ENCODE measurements at regions not wholly inside any gene's neighbourhood (a gene's known extent, or its start where the extent isn't known, plus 50 kb on each side); places are given as distances from the start of the nearest gene placed in this dataset.

GRCh38 chr17:72424505-72425117, 303.8 kb downstream of the SOX9 start:
- no peaks in the 10 kb centered on the region for H3K4me1 Mint-ChIP-seq (ENCODE audit: unreplicated experiment)
- no peak overlapping the region for H3K4me3 Mint-ChIP-seq (ENCODE audit: unreplicated experiment)
- H3K27ac Mint-ChIP-seq (ENCODE audit: unreplicated experiment), result no peak overlapping the region

GRCh38 chr17:72425133-72425793, 304.4 kb downstream of the SOX9 start:
- no peak overlapping the region for H3K27ac Mint-ChIP-seq (ENCODE audit: unreplicated experiment)
- H3K4me3 Mint-ChIP-seq (ENCODE audit: unreplicated experiment), result no peak overlapping the region

More at GRCh38 chr17:72424505-72425117, 303.8 kb downstream of the SOX9 start:
- Mint-ChIP-seq H3K27me3 (ENCODE audit: unreplicated experiment) (peaks cover 2% of the 10 kb centered on the region), H3K36me3 (ENCODE audit: low read depth, unreplicated experiment) (no peaks in the 10 kb centered on the region), H3K9me3 (ENCODE audit: unreplicated experiment) (no peaks in the 10 kb centered on the region)
- TF ChIP-seq CTCF (IDR thresholded peaks at IDR 0.05; ENCODE audit: unreplicated experiment), result no peak
- no peak for DNase-seq (ENCODE audit: low spot score)

GRCh38 chr17:72425794-72426168, 305.0 kb downstream of the SOX9 start:
- H3K27me3 Mint-ChIP-seq (ENCODE audit: unreplicated experiment), result peaks cover 2% of the 10 kb centered on the region
- TF ChIP-seq CTCF (IDR thresholded peaks at IDR 0.05; ENCODE audit: unreplicated experiment), result no peak
- no peaks in the 10 kb centered on the region for H3K4me1 Mint-ChIP-seq (ENCODE audit: unreplicated experiment)
- H3K36me3 Mint-ChIP-seq (ENCODE audit: low read depth, unreplicated experiment), result no peaks in the 10 kb centered on the region
- no peak overlapping the region for H3K4me3 Mint-ChIP-seq (ENCODE audit: unreplicated experiment)
- DNase-seq (ENCODE audit: low spot score), result no peak
- H3K27ac Mint-ChIP-seq (ENCODE audit: unreplicated experiment), result no peak overlapping the region
- H3K9me3 Mint-ChIP-seq (ENCODE audit: unreplicated experiment), result no peaks in the 10 kb centered on the region

More at GRCh38 chr17:72425133-72425793, 304.4 kb downstream of the SOX9 start:
- TF ChIP-seq CTCF (IDR thresholded peaks at IDR 0.05; ENCODE audit: unreplicated experiment), result no peak
- DNase-seq (ENCODE audit: low spot score), result no peak
- H3K27me3 Mint-ChIP-seq (ENCODE audit: unreplicated experiment), result peaks cover 2% of the 10 kb centered on the region
- H3K36me3 Mint-ChIP-seq (ENCODE audit: low read depth, unreplicated experiment), result no peaks in the 10 kb centered on the region
- no peaks in the 10 kb centered on the region for H3K9me3 Mint-ChIP-seq (ENCODE audit: unreplicated experiment)
- no peaks in the 10 kb centered on the region for H3K4me1 Mint-ChIP-seq (ENCODE audit: unreplicated experiment)

GRCh38 chr17:72426321-72426720, 305.5 kb downstream of the SOX9 start:
- no peak overlapping the region for H3K27ac Mint-ChIP-seq (ENCODE audit: unreplicated experiment)
- H3K36me3 Mint-ChIP-seq (ENCODE audit: low read depth, unreplicated experiment), result no peaks in the 10 kb centered on the region
- no peaks in the 10 kb centered on the region for H3K4me1 Mint-ChIP-seq (ENCODE audit: unreplicated experiment)
- no peaks in the 10 kb centered on the region for H3K9me3 Mint-ChIP-seq (ENCODE audit: unreplicated experiment)
- H3K4me3 Mint-ChIP-seq (ENCODE audit: unreplicated experiment), result no peak overlapping the region
- peaks cover 2% of the 10 kb centered on the region for H3K27me3 Mint-ChIP-seq (ENCODE audit: unreplicated experiment)
- DNase-seq (ENCODE audit: low spot score), result no peak
- no peak for TF ChIP-seq CTCF (IDR thresholded peaks at IDR 0.05; ENCODE audit: unreplicated experiment)
